ENCODE measurements at regions not wholly inside any gene's neighbourhood (a gene's known extent, or its start where the extent isn't known, plus 50 kb on each side); places are given as distances from the start of the nearest gene placed in this dataset.

DNA sequence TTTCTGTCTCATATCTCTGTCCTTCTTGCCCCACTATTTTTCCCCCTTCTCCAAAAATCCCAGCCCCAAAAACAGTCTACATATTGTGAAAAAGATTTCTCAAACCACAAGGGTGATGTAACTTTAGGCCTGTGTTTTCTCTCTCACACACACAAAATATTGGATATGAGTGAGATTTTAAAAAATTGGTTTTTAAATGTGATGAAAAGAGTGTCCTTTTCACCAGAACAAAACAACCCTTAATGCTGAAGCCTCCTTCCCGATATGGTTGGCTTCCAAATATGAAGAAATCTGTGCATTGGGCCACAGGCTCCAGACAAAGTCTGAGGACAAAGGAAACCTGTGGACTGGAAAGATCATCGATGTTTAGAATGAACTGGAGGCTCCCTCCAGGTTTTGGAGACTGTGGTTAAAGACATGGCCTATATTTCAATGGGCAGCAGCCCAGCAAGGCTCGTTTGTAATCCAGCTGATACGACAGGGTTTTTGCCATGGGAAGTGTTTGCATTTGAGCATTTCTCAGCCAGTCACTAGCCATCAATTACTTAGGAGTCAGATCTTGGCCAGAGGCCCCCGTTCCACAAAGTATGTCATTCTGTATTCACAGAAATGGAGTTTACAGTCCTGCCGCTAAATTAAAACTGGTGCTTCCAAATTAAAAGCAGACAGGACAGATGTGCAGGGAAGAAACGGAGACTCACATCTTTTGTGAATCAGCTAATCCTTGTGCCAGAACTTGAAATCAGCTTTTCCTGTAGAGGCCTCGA is 546.3 kb downstream of the EBF1 start:
- no peak for DNase-seq (ENCODE audit: low read depth, low spot score)

DNA sequence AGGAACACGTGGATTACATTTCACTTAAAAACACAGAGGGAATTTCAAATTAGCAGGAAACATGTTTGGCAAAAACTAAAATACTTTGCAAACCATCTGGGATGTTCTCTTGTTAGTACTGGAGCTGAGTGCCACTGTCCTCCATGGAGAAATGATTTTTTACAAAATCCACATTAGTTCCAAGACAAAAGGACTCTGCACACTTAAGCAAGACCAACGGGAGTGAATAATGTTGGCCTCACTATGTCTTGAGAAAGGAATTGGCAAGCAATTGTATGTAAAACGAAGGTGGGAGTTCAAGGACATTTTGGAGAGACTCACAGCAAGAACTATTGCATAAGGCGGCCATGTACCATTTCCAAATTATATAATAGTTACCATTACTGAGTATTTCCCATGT is 547.5 kb downstream of the EBF1 start:
- no peak for DNase-seq (ENCODE audit: low read depth, low spot score)

DNA sequence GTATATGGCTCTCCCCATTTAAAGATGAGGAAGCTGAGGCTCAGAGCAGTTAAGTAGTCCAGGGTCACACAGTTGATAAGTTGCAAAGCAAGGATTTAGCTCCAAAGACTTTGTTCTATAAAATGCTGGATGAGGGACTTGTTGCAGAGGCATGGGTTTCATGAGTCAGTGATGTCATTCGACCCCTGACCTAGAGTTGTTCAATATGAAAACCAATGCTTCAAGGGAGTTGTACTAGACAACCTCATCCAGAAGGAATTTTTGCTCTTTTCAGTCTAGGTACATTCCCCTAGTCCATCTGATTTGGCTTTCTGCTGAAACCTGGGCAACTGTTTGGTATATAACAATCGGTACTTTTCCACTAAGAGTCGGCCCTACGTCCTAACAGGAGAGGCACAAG is 550.4 kb downstream of the EBF1 start:
- DNase-seq (ENCODE audit: low read depth, low spot score): no peak

DNA sequence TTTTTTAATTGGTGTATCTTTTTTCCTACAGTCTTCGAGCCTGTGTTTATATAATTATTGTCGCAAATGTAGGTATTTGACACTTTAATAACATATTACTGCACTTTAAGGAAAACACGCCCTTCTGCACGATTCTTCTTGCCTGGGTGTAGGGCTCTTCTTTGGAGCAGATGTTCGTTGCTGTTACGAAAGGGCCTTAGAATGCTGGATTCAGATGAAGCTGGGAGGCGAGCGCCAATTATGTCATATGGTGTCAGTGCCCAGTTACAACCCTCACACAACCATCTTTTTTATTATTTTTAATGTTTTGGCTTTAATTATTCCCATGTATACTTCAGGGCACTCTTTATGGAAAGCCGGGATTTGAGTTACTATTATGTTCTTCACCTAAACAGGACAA is 553.0 kb downstream of the EBF1 start:
- no peak for DNase-seq (ENCODE audit: low read depth, low spot score)

DNA sequence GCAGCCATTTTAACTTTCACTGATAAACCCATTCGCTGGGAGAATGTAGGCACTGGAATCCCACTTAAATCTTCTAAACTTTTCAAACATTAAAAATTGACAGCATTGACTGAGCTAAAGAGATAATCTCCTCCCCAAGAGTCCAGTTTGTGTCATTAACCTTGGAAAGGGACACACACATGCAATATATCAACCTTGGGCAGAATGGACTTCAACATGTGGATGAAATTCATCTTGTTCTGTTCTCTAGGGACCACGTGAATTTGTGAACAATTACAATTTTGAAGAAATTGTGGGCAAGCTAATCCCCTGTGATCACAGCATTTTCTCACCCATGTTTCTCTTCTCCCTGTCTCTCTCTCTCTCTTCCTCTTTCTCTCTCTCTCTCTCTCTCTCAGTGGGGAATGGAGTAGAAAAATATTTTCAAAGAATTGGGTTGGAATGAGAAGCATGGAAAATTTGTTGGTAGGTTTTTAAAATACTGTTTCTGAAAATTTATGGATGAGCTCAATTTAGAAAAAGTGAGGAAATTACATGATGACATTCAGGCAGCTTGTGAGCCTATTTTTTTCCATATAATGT is 553.7 kb downstream of the EBF1 start:
- DNase-seq (ENCODE audit: low read depth, low spot score): no peak

DNA sequence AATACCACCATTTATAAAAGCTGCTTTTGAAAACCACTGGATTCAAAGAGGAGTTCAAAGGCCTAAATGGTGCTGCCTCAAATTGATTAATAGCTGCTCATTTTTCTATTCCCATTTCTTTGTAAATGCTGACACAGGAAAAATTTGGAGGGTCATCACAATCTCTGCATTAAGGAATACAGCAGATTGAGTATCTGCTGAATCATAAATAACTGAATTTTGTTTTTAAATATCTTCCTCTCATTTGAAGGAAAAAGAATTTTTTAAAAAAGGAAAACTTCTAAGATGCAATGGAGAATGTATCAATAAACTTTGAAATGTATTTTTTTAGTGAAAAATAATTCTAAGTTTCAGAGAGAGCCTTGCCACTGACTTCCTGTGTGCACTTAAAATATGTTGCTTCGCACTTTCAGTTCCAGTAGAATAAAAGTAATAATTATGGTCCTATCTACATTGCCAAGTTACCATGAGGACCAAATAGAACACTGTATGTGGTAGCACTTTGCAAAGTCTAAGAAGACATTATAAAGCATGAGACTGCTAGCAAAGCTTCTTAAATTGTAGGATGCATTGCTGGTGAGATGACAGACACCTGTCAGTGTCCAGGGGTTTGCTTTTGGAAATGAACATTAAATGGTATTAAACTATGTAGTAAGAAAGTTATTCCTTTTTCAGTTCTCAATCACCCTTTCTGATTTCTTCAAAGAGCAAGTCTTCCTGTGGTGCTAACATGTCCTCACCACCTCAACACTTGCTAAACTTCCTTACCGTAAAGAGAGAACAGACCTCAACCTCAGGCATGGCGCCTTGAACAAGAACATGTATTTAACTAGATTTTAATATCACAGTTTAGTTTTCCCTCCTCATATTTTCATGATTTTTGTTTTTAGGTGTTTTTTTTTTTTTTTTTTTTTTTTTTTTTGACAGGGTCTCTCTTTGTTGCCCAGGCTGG is 555.1 kb downstream of the EBF1 start:
- no peak for DNase-seq (ENCODE audit: low read depth, low spot score)

DNA sequence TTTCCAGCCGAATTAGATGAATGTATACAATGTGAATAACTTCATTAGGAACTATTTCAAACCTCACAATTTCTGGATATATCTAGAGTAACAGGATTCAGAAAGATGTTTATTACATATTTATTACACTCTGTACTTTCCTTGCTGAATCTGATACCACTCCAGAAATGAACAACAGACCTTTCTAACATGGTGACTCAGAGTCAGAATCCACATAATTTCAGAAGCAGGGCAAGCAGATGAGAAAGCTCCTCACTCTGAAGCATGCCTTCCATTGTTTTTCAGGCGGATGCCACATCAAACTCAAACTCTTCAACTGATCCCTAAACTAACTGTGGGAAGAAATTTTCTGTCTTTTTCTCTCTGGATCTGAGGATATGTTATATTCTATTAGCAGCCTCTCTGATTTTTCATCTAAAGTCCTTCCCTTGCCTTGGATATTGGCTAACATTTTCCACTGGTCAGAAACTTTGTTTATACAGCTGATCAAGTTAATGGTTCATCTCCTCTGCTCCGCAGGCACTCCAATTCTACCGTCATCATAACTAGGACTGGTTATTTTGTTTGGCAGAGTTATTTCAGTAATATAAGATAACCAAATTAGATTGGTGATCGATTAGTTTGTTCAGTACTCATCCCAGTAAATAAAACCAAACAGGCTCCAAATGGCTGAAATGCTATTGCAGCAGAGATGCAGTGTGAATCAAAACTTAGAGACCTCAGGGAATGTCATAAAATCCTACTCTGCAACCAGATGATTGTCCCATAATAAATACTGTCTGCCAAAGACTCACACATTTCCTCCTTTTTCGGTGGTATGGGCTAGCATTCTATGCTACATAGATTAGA is 556.0 kb downstream of the EBF1 start:
- DNase-seq (ENCODE audit: low read depth, low spot score): no peak

DNA sequence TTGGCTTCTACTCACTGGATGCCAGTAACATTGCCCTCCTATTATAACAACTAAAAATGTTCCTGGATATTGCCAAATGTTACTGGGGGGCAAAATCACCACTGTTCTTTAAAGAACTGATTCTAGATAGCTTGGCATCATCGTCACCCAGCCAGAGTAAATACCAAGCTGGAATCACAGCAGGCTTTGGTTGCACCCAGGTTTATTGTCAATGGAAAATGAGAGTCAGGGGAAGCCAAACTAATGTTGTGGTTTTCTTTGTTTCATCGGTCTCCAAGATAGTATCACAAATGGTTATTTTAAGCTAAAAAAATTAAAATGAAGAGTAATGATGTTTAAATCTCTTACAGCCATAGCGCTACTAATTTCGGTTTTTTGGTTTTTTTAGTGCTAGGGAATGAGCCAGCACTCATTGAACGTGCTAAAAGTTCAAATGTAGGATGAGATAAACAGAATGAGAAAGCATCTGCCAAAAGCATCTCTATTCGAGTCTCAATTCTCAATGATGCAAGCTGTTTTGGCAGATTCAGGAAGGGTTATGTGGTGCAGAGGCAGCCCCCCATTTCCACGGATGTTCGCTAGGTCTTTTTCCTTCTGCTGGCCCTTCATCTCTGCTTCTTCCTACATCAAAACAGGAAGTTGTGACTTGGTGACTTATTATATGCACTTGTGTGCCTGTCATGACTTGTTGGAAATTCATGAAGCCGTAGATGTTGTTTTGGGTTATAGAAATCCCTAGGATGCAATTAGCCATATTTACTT is 558.0 kb downstream of the EBF1 start:
- DNase-seq (ENCODE audit: low read depth, low spot score): no peak

DNA sequence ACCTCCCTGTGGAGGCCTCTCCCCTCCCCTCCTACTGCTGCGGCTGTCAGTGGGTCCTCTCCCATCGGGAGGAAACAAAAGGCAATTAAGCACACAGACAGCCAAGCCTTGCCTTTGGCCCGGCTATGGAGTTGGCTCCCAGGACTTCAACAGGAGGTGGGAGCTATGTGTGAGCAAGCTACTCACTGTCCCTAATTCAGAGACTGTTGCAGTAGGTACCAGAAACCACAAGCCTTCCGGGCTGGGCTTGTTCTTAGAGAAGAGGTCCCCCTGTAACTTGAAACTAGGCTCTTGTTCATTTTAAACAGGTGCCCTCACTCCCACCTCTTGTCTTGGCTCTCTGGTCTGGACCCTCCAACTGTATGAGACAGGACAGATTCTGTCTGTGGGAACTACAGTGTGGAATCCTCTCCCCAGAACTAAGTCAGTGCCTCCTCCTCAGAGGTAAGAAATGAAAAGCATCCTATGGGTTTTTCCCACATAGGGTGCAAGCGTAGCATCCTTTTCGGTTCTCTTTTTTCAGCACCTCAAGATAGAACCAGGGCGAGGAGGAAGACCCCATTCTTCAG is 561.1 kb downstream of the EBF1 start:
- DNase-seq (ENCODE audit: low read depth, low spot score): peak; percentile 46

DNA sequence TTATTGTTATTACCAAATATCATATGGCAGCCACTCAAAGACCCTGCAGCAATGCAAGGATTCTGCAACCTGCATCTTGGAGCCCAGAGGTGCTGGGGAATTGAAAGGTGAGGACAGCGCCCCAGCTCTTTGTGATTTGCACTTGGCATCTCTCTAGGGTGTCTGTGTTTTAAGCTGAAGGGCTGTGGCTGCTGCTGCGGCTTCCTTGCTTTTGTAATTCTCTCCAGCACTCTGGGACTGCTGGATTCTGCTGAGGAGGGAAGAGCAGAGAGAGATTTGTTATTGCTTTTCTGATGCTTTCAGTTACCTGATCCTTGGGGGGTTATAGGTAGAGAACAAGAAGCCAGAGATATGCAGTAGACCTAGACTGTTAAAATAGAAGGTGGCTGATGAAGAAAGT is 562.4 kb downstream of the EBF1 start:
- no peak for DNase-seq (ENCODE audit: low read depth, low spot score)

DNA sequence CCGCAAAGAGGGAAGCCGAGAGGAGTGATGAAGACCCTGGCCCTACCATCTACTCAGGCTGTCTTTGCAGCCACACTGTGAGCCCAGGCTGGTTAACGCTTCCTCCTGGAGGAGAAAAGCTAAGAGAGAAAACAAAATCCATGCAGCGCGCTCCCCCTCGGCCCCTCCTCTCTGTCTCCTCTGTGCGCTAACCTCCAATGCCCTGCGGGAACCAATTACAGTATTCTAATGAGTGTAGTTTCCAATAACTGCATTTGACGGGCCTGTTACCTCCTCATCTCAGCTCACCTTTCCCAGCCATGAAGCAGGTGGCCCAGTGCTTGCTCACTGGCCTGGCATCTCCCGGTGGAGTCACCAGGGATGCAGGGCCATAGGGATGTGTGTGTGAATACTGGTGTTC is 565.5 kb downstream of the EBF1 start:
- peak; percentile 66 for DNase-seq (ENCODE audit: low read depth, low spot score)

DNA sequence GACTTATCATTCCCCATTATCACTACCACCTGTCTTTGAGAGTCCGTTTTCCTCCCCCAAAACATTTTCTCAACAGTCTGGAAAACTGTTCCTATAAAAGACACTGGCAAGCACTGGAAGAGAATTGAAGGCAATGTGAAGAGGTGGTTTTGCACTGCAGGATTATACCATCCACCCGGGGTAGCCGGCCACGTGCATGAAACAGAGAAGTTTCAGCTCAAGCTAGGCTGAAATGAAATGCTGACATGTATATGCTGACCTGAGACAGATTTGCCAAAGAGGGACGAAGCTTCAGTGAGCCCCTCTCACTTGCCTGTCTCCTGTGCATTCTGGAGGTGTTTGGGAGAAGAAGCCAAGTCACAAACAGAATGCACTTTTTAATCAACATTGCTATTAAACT is 567.0 kb downstream of the EBF1 start:
- DNase-seq (ENCODE audit: low read depth, low spot score): no peak

DNA sequence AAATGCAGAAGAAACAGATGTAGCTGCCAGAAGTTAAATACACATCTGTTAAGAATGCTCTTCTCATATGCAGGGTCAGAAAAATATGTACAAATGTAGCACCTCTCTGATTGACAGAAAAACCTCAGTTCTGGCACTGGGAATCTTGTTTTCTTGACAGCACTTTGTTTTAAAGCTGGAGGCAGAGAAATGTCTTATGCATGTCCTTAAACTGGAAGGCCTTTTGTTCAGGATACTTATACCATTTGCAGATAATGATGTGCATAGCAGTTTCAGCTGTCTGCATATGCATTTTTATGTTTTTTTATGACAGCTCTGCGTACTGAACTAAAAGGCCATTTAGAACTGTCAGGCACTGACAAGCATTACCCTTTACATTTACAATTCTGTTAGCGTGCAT is 567.9 kb downstream of the EBF1 start:
- DNase-seq (ENCODE audit: low read depth, low spot score): no peak

DNA sequence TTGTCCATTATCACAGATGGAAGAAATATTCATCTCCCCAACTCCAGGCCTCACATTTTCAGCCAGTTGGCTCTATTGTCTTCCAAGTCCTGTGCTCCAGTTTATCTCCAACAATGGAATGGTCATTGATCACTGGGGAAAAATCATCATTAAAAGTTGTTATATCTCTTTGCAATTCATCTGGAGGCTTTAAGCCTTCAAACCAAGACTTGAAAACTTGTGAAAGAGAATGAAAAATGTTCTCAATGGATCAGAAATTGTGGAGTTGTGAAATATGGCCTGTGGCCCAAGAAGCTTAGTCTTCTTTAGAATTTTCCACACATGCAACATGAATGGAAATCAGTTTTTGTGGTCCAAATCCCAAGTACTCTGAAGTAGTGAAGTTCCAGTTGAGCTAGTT is 569.6 kb downstream of the EBF1 start:
- DNase-seq (ENCODE audit: low read depth, low spot score): no peak

DNA sequence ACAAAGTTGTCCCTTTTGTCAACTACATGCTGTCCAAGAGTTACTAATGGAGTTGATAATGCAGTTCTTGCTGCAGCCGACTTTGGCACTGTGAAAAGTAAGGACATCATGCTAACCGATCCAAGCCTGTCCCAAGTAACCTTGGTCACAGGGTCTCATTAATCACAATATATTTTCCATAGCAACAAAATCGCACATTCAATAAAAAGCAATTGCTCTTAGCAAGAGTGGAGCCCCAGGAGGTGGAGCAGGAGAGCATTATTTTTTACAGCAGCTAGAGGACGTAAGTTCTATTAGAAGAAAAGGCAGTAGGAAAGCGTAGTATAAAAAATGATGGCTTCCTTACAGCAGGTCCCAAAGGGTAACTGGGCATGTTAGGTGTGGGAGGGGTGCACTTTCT is 570.3 kb downstream of the EBF1 start:
- DNase-seq (ENCODE audit: low read depth, low spot score): no peak

DNA sequence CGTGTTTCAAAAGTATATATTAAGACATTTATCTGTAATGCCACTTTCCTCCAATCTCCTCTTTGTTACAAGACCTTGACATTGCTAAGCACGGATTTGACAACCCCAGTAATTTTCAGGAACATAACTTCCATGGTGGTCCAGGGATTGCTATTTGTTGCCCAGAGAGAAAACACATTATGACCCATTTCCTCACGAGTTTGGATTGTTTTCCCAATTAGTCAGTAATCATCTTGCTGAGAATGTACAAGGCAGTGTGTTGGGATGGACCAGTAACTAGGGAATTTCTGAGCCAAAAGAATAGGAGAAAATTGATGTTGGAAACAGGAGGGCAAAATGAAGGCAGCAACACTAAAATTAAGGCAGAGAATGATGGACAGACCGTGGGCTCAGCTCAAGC is 574.1 kb downstream of the EBF1 start:
- no peak for DNase-seq (ENCODE audit: low read depth, low spot score)

DNA sequence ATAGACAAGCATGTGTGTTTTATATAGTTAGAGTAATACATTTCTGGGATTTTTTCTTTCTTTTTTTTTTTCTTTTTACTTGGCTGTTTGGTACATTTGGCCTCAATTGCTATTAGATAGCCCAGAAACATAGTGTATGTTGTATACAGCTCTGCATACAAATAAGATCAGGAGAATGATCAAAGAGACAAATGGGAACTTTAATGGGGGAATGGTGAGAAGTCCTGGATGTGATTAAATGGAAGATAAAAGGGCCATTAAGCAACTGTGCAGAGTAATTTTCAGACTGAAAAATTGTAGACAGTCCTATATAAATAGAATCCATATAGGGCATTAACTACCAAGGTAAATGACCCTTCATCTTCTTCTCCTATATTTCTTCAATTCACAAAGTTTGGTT is 575.6 kb downstream of the EBF1 start:
- no peak for DNase-seq (ENCODE audit: low read depth, low spot score)

DNA sequence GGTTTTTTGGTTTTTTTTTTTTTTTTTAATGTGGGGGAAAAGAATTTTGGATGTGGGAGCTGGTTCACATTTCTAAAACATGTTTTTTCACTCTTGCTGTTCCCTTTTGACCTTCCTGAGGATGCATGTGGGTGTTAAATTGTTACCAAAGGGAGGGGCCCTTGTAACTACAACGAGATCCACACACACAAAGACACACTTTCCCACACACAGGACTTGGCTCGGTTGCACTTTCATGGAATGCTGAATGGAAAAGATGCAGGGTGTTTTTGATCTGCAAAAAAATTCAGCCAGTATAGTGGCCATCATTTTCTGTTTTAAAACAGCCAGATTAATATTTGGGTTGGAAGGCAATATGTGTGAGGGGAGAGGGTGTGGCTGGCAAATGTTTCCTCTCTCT is 576.9 kb downstream of the EBF1 start:
- no peak for DNase-seq (ENCODE audit: low read depth, low spot score)

DNA sequence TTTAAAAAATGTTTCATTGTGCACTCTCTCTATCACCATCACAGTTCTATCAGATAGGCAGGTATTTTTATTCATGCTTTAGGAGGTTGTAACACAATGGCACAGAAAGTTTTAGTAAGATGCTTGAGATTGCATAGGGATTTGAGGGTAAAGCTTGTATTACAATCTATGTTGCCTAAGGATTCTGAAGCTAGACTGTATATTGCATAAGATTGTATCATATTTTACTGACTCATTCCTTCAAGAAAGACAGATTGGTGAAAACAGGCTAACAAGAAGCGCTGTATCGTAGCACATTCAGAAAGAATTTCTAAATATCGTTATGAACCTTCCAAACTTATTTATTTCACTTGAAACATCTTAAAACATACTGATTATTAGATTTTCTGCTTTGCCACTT is 577.7 kb downstream of the EBF1 start:
- DNase-seq (ENCODE audit: low read depth, low spot score): no peak

DNA sequence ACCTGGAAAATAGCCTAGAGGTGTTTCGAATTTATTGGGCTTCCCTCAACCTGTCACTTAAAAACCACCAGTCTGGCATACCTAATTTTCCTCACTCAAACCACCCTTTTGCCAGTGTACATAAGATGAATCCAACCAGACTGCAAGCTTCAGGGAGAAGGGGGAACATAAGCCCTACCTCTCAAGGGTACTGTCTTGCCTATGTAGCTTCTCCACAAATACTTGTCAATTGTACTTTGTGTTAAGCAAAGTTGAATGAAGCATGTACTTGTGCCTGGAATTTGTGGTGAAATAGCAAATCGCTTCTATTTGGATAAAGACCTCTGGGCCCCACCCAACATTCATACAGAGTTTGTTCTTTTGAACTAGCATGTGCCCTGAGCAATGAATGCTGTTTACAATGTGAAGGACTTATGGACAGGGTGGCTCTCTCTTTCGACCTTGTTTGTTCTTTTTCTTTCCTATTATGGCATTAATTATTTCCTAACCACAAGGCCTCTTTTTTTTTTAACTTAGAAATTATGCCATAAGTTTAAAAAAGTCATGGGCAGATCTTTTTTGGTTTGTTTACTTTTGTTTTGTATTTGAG is 580.2 kb downstream of the EBF1 start:
- DNase-seq (ENCODE audit: low read depth, low spot score): no peak

All from ELF-1 (cell line).